GM21381 (cell line): ENCODE measurements at regions not wholly inside any gene's neighbourhood (a gene's known extent, or its start where the extent isn't known, plus 50 kb on each side); places are given as distances from the start of the nearest gene placed in this dataset.
"Not testable (repeated sequence)": the region's sequence is repeated elsewhere in the genome, so short reads cannot be mapped to it uniquely, and the experiment has no call there.

ENCODE experiments used
- ATAC-seq: cut with Tn5 transposase; IDR thresholded peaks from one replicate; pipeline ENCODE4 v1.9.1; 2021; ENCODE audit warnings: mild to moderate bottlenecking, moderate library complexity; ENCODE audit not compliant: unreplicated experiment

GRCh38 chr11:96506953-96507354 lies 117.1 kb downstream of the JRKL start:
- no peak for ATAC-seq

GRCh38 chr11:96508861-96509260 lies 119.0 kb downstream of the JRKL start:
- no peak for ATAC-seq

- ATAC-seq: no peak
These were observed 131.1 kb downstream of the JRKL start for GRCh38 chr11:96520939-96521338.

- no peak for ATAC-seq
These were observed 133.8 kb downstream of the JRKL start for GRCh38 chr11:96523656-96524055.

GRCh38 chr11:96524475-96524874 lies 134.7 kb downstream of the JRKL start:
- no peak for ATAC-seq

GRCh38 chr11:96530473-96530872 lies 140.7 kb downstream of the JRKL start:
- no peak for ATAC-seq

- ATAC-seq: peak; percentile 81
These were observed 148.3 kb downstream of the JRKL start for GRCh38 chr11:96538104-96538503.

- no peak for ATAC-seq
These were observed 148.8 kb downstream of the JRKL start for GRCh38 chr11:96538622-96539021.

- no peak for ATAC-seq
These were observed 151.1 kb downstream of the JRKL start for GRCh38 chr11:96540875-96541274.

- ATAC-seq: no peak
These were observed 153.4 kb downstream of the JRKL start for GRCh38 chr11:96543177-96543576.

- not testable (repeated sequence) for ATAC-seq
These were observed 155.4 kb downstream of the JRKL start for GRCh38 chr11:96545192-96545591.

GRCh38 chr11:96551136-96551535 lies 161.3 kb downstream of the JRKL start:
- ATAC-seq: no peak

- ATAC-seq: no peak
These were observed 164.5 kb downstream of the JRKL start for GRCh38 chr11:96554236-96554820.

GRCh38 chr11:96555826-96556225 lies 166.0 kb downstream of the JRKL start:
- ATAC-seq: not testable (repeated sequence)

GRCh38 chr11:96560727-96561126 lies 170.9 kb downstream of the JRKL start:
- ATAC-seq: not testable (repeated sequence)

GRCh38 chr11:96567176-96567575 lies 177.4 kb downstream of the JRKL start:
- ATAC-seq: no peak

GRCh38 chr11:96567667-96568066 lies 177.9 kb downstream of the JRKL start:
- no peak for ATAC-seq

- no peak for ATAC-seq
These were observed 186.6 kb downstream of the JRKL start for GRCh38 chr11:96576383-96576782.

GRCh38 chr11:96578379-96578778 lies 188.6 kb downstream of the JRKL start:
- ATAC-seq: no peak

- ATAC-seq: no peak
These were observed 189.8 kb downstream of the JRKL start for GRCh38 chr11:96579656-96580055.

GRCh38 chr11:96580476-96581040 lies 190.7 kb downstream of the JRKL start:
- no peak for ATAC-seq

GRCh38 chr11:96585944-96586880 lies 196.4 kb downstream of the JRKL start:
- ATAC-seq: not testable (repeated sequence)
